Lower leg skin (tissue), 4 donors: ENCODE measurements at regions not wholly inside any gene's neighbourhood (a gene's known extent, or its start where the extent isn't known, plus 50 kb on each side); places are given as distances from the start of the nearest gene placed in this dataset.

Experiments used
- DNase-seq, 2 donors: peaks; one replicate each; pipeline ENCODE4 v3.0.0-alpha.2; 2019; ENCODE audit warnings: low spot score in 2 of 2
- H3K4me3 ChIP-seq: fragments of 200-600 bp; sonication (generic); 2 replicates; pipeline ENCODE4 v1.5.1; 2017; ENCODE audit warnings: mild to moderate bottlenecking, low read depth; ENCODE audit not compliant: poor library complexity, severe bottlenecking
- CTCF ChIP-seq, 3 donors: fragments of 450-650 bp; IDR thresholded peaks; one replicate each; pipeline ENCODE4 v1.5.1; 2016; ENCODE audit warnings: antibody characterized with exemption in 3 of 3, mild to moderate bottlenecking in 3 of 3, moderate library complexity in 2 of 3
- POLR2A ChIP-seq, 2 donors: fragments of 450-650 bp; IDR thresholded peaks; one replicate each; pipeline ENCODE4 v1.6.1; 2016 to 2017; ENCODE audit warnings: antibody characterized with exemption in 2 of 2, mild to moderate bottlenecking in 1 of 2, moderate library complexity in 1 of 2
- WGBS, 2 donors: methylation state at CpG; one replicate each; pipeline ENCODE4 v1.1.5; 2018; 5-methylcytosine and 5-hydroxymethylcytosine counted together
- intact Hi-C: fragments of 100-400 bp; cut with DNase I; formaldehyde crosslinking; loops from one replicate; pipeline ENCODE4 v1.15.0; 2023; ENCODE audit warnings: low total_unique reads

GRCh38 chr12:78645956-78646355 is 218.6 kb upstream of the SYT1 start:
- intact Hi-C loops, result no loop called here
- H3K4me3 ChIP-seq, result no peak overlapping the region
- no peak for TF ChIP-seq CTCF (IDR thresholded peaks at IDR 0.05)
- TF ChIP-seq POLR2A (IDR thresholded peaks at IDR 0.05), result no peak
- 25 to 37% methylated on average over 2 of the region's 2 CpGs for WGBS, 2 donors
- DNase-seq, result no peak

GRCh38 chr12:78651755-78652154 is 212.8 kb upstream of the SYT1 start:
- intact Hi-C loops, result loop anchor here (10.0 kb wide), 1 partner anchor 597 kb away; no protein-coding TSS in a partner anchor
- no peak overlapping the region for H3K4me3 ChIP-seq
- DNase-seq, result no peak

GRCh38 chr12:78666584-78666983 is 198.0 kb upstream of the SYT1 start:
- TF ChIP-seq POLR2A (IDR thresholded peaks at IDR 0.05) (no peak), CTCF (IDR thresholded peaks at IDR 0.05) (no peak)
- intact Hi-C loops, result no loop called here
- no peak overlapping the region for H3K4me3 ChIP-seq
- 76 to 82% methylated on average over 1 of the region's 1 CpG for WGBS, 2 donors
- no peak for DNase-seq

More at GRCh38 chr12:78651755-78652154, 212.8 kb upstream of the SYT1 start:
- no peak for TF ChIP-seq CTCF (IDR thresholded peaks at IDR 0.05)
- no peak for TF ChIP-seq POLR2A (IDR thresholded peaks at IDR 0.05)

- 65 to 68% methylated on average over 4 of the region's 4 CpGs for WGBS, 2 donors
- TF ChIP-seq CTCF (IDR thresholded peaks at IDR 0.05) (no peak), POLR2A (IDR thresholded peaks at IDR 0.05) (no peak)
- intact Hi-C loops, result no loop called here
- H3K4me3 ChIP-seq, result no peak overlapping the region
- DNase-seq, result no peak
These were observed 193.3 kb upstream of the SYT1 start for GRCh38 chr12:78671295-78671694.

GRCh38 chr12:78672033-78672432 is 192.5 kb upstream of the SYT1 start:
- 91 to 94% methylated on average over 2 of the region's 2 CpGs for WGBS, 2 donors
- DNase-seq, result no peak
- no peak overlapping the region for H3K4me3 ChIP-seq
- no peak for TF ChIP-seq CTCF (IDR thresholded peaks at IDR 0.05)
- no peak for TF ChIP-seq POLR2A (IDR thresholded peaks at IDR 0.05)
- intact Hi-C loops, result no loop called here

- no peak for TF ChIP-seq POLR2A (IDR thresholded peaks at IDR 0.05)
- TF ChIP-seq CTCF (IDR thresholded peaks at IDR 0.05), result no peak
- no peak for DNase-seq
- H3K4me3 ChIP-seq, result no peak overlapping the region
- WGBS, 2 donors, result 73% methylated on average over 2 of the region's 2 CpGs
- intact Hi-C loops, result no loop called here
These were observed 190.1 kb upstream of the SYT1 start for GRCh38 chr12:78674311-78675090.
